T-cell (primary cell): ENCODE measurements at regions not wholly inside any gene's neighbourhood (a gene's known extent, or its start where the extent isn't known, plus 50 kb on each side); places are given as distances from the start of the nearest gene placed in this dataset.

ENCODE experiments used
- ATAC-seq, 4 experiments: fragments of 200-7000 bp in 3 of 4; fragments of 150-1000 bp in 1 of 4; cut with Tn5 transposase; replicated peaks in 1 of 4; 1 replicate in 3 of 4; 2 replicates in 1 of 4; pipeline ENCODE4 v1.10.0; 2021; ENCODE audit warnings: moderate library complexity in 3 of 4, mild to moderate bottlenecking in 2 of 4, moderate number of reproducible peaks in 1 of 4
- CTCF ChIA-PET, 2 donors: fragments of 300-600 bp; sonication (Branson Sonifier 250); formaldehyde crosslinking; loops; one replicate each; lab custom pipeline; 2022; ENCODE audit warnings: antibody characterized with exemption in 2 of 2; lab: Charles Lee
- POLR2A ChIA-PET, 2 donors: fragments of 300-600 bp; sonication (Branson Sonifier 250); formaldehyde crosslinking; loops; one replicate each; lab custom pipeline; 2022; ENCODE audit warnings: antibody characterized with exemption in 2 of 2; lab: Charles Lee
- DNase-seq, 35 experiments: peaks; one replicate each; pipeline versions ENCODE4 v3.0.0 to v3.0.0-alpha.2; 2013 to 2023
- H3K27ac ChIP-seq: one replicate; pipeline ENCODE4 v1.5.1; 2013; ENCODE audit warnings: low read length
- H3K27me3 ChIP-seq, 2 experiments: replicated peaks in 1 of 2; 1 replicate in 1 of 2; 2 replicates in 1 of 2; pipeline versions ENCODE4 v1.6.1 to v1.7.0; 2013; ENCODE audit warnings: low read length in 1 of 2, mixed read lengths in 1 of 2; ENCODE audit not compliant: control insufficient read depth in 2 of 2, insufficient read depth in 2 of 2; ENCODE audit errors: extremely low read depth in 1 of 2
- H3K36me3 ChIP-seq, 2 donors: 1 replicate in 1 of 2; 2 replicates in 1 of 2; pipeline versions ENCODE4 v1.6.1 to v1.7.0; 2013; ENCODE audit warnings: low read length in 1 of 2; ENCODE audit not compliant: control insufficient read depth in 2 of 2, insufficient read depth in 1 of 2; ENCODE audit errors: extremely low read depth in 1 of 2
- H3K4me1 ChIP-seq, 2 experiments: 1 replicate in 1 of 2; 2 replicates in 1 of 2; pipeline versions ENCODE4 v1.6.1 to v1.7.0; 2013; ENCODE audit warnings: low read length in 2 of 2, mixed read lengths in 1 of 2; ENCODE audit not compliant: insufficient read depth in 2 of 2, control insufficient read depth in 1 of 2; ENCODE audit errors: extremely low read depth in 1 of 2
- H3K4me3 ChIP-seq, 2 donors: 1 replicate in 1 of 2; 2 replicates in 1 of 2; pipeline versions ENCODE4 v1.5.1 to v1.7.0; 2013; ENCODE audit warnings: mild to moderate bottlenecking in 2 of 2, low read length in 1 of 2, moderate library complexity in 1 of 2; ENCODE audit not compliant: control insufficient read depth in 1 of 2; ENCODE audit errors: extremely low read depth in 1 of 2
- H3K9me3 ChIP-seq: 2 replicates; pipeline ENCODE4 v1.7.0; 2013
- H3K27ac Mint-ChIP-seq, 2 donors: one replicate each; pipeline ENCODE4 v1.8.0; 2020 to 2021; ENCODE audit warnings: mild to moderate bottlenecking in 2 of 2, mixed read lengths in 2 of 2
- H3K27me3 Mint-ChIP-seq, 2 donors: one replicate each; pipeline ENCODE4 v1.8.0; 2021 to 2022; ENCODE audit warnings: mixed read lengths in 2 of 2
- H3K36me3 Mint-ChIP-seq: one replicate; pipeline ENCODE4 v1.8.0; 2021; ENCODE audit warnings: mixed read lengths
- H3K4me1 Mint-ChIP-seq, 3 donors: one replicate each; pipeline ENCODE4 v1.8.0; 2020 to 2022; ENCODE audit warnings: mixed read lengths in 3 of 3, mild to moderate bottlenecking in 1 of 3
- H3K4me3 Mint-ChIP-seq, 3 donors: one replicate each; pipeline ENCODE4 v1.8.0; 2020 to 2022; ENCODE audit warnings: mild to moderate bottlenecking in 3 of 3, mixed read lengths in 3 of 3, moderate library complexity in 3 of 3
- H3K9me3 Mint-ChIP-seq, 3 donors: one replicate each; pipeline ENCODE4 v1.8.0; 2020 to 2022; ENCODE audit warnings: mixed read lengths in 3 of 3
- WGBS: methylation state at CpG from one replicate; pipeline ENCODE4 v1.1.5; 2013; ENCODE audit warnings: missing lambda C conversion rate; ENCODE audit not compliant: insufficient coverage; 5-methylcytosine and 5-hydroxymethylcytosine counted together

DNA sequence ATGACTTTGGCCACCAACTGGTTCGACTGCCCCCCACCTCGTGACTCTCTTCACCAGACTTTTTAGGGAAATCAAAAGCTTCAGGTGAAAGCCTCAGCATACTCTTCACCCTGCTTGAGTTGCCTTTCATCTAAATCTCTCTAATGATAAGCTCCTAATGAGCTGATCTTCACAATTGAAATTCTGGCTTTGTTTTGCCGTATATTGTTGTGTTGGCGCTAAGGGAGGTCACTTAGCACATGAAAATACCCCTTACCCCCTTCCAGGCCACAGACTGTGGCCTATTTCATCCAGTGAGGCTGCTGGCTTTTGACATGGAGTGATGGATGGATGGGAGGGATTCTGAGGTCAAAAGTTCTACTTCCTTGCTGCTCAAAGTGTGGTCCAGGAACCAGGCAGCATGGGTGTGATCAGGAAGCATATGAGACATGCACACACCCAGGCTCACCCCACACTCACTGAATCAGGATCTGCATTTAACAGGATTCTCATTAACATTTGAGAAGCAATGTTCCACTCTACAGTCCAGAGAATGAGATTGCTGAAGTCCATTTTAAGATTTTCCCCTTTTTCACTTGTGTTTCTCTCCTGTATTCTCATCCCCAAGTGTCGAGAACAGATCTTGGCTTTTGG is 131.4 kb downstream of the DACT1 start:
- Mint-ChIP-seq H3K27ac (no peak overlapping the region), H3K36me3 (no peaks in the 10 kb centered on the region), H3K27me3 (peaks cover 0 to under 1% of the 10 kb centered on the region in 2 donors), H3K4me3 (no peak overlapping the region), H3K4me1 (no peaks in the 10 kb centered on the region), H3K9me3 (no peaks in the 10 kb centered on the region)
- H3K4me1 ChIP-seq = no peaks in the 10 kb centered on the region
- peaks cover 0 to 2% of the 10 kb centered on the region in 2 experiments for H3K27me3 ChIP-seq
- POLR2A ChIA-PET = no interaction called here
- ATAC-seq (no peak), DNase-seq (no peak)
- CTCF ChIA-PET = no interaction called here
- no peak overlapping the region for H3K27ac ChIP-seq
- WGBS = 91% methylated on average over 2 of the region's 5 CpGs
- no peaks in the 10 kb centered on the region for H3K36me3 ChIP-seq
- no peaks in the 10 kb centered on the region for H3K9me3 ChIP-seq
- H3K4me3 ChIP-seq = no peak overlapping the region

DNA sequence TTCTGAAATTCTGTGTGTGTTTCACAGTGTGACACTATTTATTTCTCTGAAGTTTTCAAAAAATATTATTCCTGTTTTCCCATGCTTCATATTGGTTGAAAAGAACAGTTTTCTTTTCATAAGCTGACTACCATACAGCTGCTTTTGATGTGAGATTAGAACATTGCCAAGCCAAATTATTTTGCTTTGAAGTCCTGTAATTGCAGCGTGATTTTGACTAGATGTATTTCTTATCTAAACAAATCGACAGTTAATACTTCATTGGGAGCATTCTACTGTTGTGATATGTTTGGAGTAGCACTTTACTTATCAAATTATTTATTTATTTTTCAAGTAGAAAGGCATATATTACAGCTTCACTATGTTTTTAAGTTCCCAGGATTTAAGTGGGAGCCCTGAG is 132.0 kb downstream of the DACT1 start:
- DNase-seq (no peak), ATAC-seq (no peak)
- no peak overlapping the region for H3K4me3 ChIP-seq
- H3K4me1 ChIP-seq = no peaks in the 10 kb centered on the region
- Mint-ChIP-seq H3K27ac (no peak overlapping the region), H3K27me3 (peaks cover 0 to 3% of the 10 kb centered on the region in 2 donors), H3K4me1 (no peaks in the 10 kb centered on the region), H3K4me3 (no peak overlapping the region), H3K9me3 (no peaks in the 10 kb centered on the region), H3K36me3 (no peaks in the 10 kb centered on the region)
- peaks cover 0 to 2% of the 10 kb centered on the region in 2 experiments for H3K27me3 ChIP-seq
- ChIA-PET POLR2A (no interaction called here), CTCF (no interaction called here)
- no peaks in the 10 kb centered on the region for H3K9me3 ChIP-seq
- no peaks in the 10 kb centered on the region for H3K36me3 ChIP-seq
- H3K27ac ChIP-seq = no peak overlapping the region
- WGBS = no CpG with 5 or more reads among the region's 2 CpGs

DNA sequence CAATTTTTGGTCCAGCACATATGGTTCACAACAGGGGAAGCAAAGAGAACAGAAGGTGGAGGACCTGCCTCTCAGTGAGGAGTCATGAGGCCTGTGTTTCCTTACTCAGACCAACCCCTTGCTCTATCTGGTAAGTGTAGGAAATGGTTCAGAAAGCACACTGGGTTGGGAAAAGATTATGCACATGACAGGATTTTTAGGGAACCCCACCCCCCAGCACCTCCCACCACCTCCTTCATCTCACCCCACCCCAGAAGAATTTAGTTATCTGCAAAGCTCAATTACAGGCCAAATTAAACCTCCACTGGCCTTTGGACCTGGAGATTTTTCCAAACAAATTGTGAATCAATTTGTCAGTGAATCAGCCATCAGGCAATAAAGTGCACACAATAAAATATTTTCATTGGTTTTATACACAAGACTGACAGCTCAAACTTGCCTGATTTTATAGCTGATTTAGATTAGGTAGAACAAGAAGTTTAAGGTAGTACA is 132.8 kb downstream of the DACT1 start:
- POLR2A ChIA-PET = no interaction called here
- Mint-ChIP-seq H3K4me1 (no peaks in the 10 kb centered on the region), H3K36me3 (no peaks in the 10 kb centered on the region), H3K9me3 (no peaks in the 10 kb centered on the region), H3K4me3 (no peak overlapping the region), H3K27me3 (peaks cover 0 to 3% of the 10 kb centered on the region in 2 donors), H3K27ac (no peak overlapping the region)
- CTCF ChIA-PET = no interaction called here
- H3K4me3 ChIP-seq = no peak overlapping the region
- no peaks in the 10 kb centered on the region for H3K4me1 ChIP-seq
- H3K27ac ChIP-seq = no peak overlapping the region
- DNase-seq (no peak), ATAC-seq (no peak)
- H3K36me3 ChIP-seq = no peaks in the 10 kb centered on the region
- H3K9me3 ChIP-seq = no peaks in the 10 kb centered on the region
- H3K27me3 ChIP-seq = no peaks in the 10 kb centered on the region

DNA sequence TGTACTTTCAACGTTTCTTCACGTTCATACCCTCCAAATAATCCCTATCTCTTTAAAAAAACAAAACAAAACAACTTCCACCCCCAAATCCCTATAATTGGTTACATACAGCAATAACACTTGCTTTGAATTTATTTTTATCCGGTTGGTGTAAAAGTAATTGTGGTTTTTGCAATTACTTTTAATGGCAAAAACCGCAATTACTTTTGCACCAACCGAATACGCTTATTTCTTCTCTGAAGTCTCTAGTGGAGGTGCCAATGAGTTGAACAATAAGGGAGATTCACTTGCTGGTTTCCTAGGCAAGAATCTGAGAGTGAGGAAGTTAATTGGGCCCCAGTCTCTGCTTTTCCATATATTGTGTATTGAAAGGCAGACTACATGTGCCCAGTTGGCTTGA is 133.3 kb downstream of the DACT1 start:
- POLR2A ChIA-PET = no interaction called here
- H3K4me3 Mint-ChIP-seq = no peak overlapping the region
- ATAC-seq (no peak), DNase-seq (no peak)
- H3K27me3 ChIP-seq = no peaks in the 10 kb centered on the region
- H3K27ac Mint-ChIP-seq = no peak overlapping the region
- H3K4me1 ChIP-seq = no peaks in the 10 kb centered on the region
- no peaks in the 10 kb centered on the region for H3K36me3 Mint-ChIP-seq
- peaks cover 0 to 3% of the 10 kb centered on the region in 2 donors for H3K27me3 Mint-ChIP-seq
- no peaks in the 10 kb centered on the region for H3K36me3 ChIP-seq
- H3K9me3 ChIP-seq = no peaks in the 10 kb centered on the region
- 100% methylated on average over 4 of the region's 6 CpGs for WGBS
- H3K4me1 Mint-ChIP-seq = no peaks in the 10 kb centered on the region
- H3K9me3 Mint-ChIP-seq = no peaks in the 10 kb centered on the region
- no peak overlapping the region for H3K4me3 ChIP-seq
- CTCF ChIA-PET = no interaction called here
- H3K27ac ChIP-seq = no peak overlapping the region

DNA sequence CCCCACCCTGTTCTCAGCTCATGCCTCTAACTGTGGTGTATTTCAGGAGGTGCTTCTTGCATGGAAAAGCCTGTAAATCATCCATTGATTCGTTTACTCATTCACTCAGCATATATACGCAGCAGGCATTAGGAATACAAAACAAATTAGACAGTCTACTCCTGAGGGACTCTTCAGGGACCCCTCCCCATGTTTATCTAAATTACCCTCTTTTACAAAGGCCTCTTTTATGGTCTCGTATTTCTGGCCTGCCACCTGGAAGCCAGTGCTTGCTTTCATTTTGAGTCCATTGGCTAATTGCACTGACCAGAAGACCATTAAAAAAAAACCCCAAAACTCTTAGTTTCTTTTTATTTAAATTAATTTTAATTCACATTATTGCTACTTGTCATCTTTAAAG is 134.4 kb downstream of the DACT1 start:
- Histone ChIP-seq H3K27ac (no peak overlapping the region), H3K4me3 (no peak overlapping the region), H3K4me1 (no peaks in the 10 kb centered on the region), H3K9me3 (no peaks in the 10 kb centered on the region), H3K36me3 (no peaks in the 10 kb centered on the region), H3K27me3 (no peaks in the 10 kb centered on the region)
- Mint-ChIP-seq H3K36me3 (no peaks in the 10 kb centered on the region), H3K4me1 (no peaks in the 10 kb centered on the region), H3K4me3 (no peak overlapping the region), H3K27me3 (peaks cover 2 to 6% of the 10 kb centered on the region in 2 donors), H3K9me3 (no peaks in the 10 kb centered on the region), H3K27ac (no peak overlapping the region)
- ChIA-PET CTCF (no interaction called here), POLR2A (no interaction called here)
- WGBS = 58% methylated on average over 2 of the region's 3 CpGs
- no peak for DNase-seq
- no peak for ATAC-seq

DNA sequence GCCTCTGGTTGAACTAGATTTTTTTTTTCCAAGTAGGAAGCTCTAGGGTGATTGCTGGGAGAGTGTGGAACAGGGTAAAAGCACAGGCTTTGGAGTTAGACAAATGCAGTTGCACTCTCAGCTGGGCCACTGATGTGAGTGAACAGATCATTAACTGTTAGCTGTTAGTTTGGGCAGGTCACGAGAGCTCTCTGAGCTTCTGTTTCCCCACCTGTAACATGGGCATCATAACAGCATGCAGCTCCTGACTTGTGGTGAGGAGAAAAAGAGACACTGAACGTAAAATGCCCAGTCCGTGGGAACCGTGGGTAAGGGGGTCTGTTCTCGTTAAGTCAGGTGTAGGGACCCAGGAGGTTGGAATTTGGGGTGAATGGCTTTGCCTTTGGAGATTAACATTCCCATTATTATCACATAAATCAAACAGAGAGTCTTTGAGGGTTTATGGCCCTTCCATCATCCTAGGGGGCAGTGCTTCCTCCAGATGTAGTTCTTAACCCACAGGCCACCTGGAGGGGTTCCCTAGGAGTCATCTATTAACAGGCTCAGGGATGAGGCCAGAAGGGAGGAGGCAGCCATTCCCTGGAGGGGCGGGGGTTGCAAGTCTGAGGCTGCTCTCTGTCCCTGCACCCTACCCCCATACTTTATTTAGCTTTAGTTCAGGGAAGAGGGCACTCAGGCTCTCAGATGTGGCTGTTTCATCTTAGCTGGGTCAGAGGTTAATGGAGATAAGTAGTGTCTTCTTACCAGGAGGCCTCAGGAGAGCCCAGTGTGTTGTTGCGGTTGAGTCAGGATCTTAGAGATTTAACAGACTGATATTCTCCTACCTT is 135.2 kb downstream of the DACT1 start:
- H3K36me3 Mint-ChIP-seq = no peaks in the 10 kb centered on the region

More for the DNA sequence above, 135.2 kb downstream of the DACT1 start:
- Histone ChIP-seq H3K4me3 (no peak overlapping the region), H3K36me3 (no peaks in the 10 kb centered on the region), H3K27ac (no peak overlapping the region), H3K27me3 (no peaks in the 10 kb centered on the region), H3K9me3 (no peaks in the 10 kb centered on the region), H3K4me1 (no peaks in the 10 kb centered on the region)
- POLR2A ChIA-PET = no interaction called here
- no peak overlapping the region for H3K27ac Mint-ChIP-seq
- peaks cover 2 to 6% of the 10 kb centered on the region in 2 donors for H3K27me3 Mint-ChIP-seq
- H3K9me3 Mint-ChIP-seq = no peaks in the 10 kb centered on the region
- no peaks in the 10 kb centered on the region for H3K4me1 Mint-ChIP-seq
- ATAC-seq = no peak
- CTCF ChIA-PET = no interaction called here
- WGBS = no CpG with 5 or more reads among the region's 7 CpGs
- no peak for DNase-seq
- no peak overlapping the region for H3K4me3 Mint-ChIP-seq
